T-helper 2 cell treated with Interferon-gamma antibody and Interleukin-4, amounts not matched to agents 5 μg/mL and 100 μg/mL, for 36 hours (primary cell): ENCODE measurements at regions not wholly inside any gene's neighbourhood (a gene's known extent, or its start where the extent isn't known, plus 50 kb on each side); places are given as distances from the start of the nearest gene placed in this dataset.

ENCODE experiments used
- DNase-seq: peaks from one replicate; pipeline ENCODE4 v3.0.0; 2021; ENCODE audit warnings: low spot score
- H3K27ac Mint-ChIP-seq: one replicate; pipeline ENCODE4 v1.8.0; 2021; ENCODE audit warnings: mild to moderate bottlenecking, mixed read lengths
- H3K27me3 Mint-ChIP-seq: one replicate; pipeline ENCODE4 v1.8.0; 2021; ENCODE audit warnings: low read depth, mixed read lengths
- H3K36me3 Mint-ChIP-seq: one replicate; pipeline ENCODE4 v1.8.0; 2021; ENCODE audit warnings: low read depth, mixed read lengths
- H3K4me1 Mint-ChIP-seq: one replicate; pipeline ENCODE4 v1.8.0; 2021; ENCODE audit warnings: low read depth, mixed read lengths
- H3K4me3 Mint-ChIP-seq: one replicate; pipeline ENCODE4 v1.8.0; 2022; ENCODE audit warnings: mild to moderate bottlenecking, moderate library complexity, mixed read lengths
- H3K9me3 Mint-ChIP-seq: one replicate; pipeline ENCODE4 v1.8.0; 2021; ENCODE audit warnings: mixed read lengths

DNA sequence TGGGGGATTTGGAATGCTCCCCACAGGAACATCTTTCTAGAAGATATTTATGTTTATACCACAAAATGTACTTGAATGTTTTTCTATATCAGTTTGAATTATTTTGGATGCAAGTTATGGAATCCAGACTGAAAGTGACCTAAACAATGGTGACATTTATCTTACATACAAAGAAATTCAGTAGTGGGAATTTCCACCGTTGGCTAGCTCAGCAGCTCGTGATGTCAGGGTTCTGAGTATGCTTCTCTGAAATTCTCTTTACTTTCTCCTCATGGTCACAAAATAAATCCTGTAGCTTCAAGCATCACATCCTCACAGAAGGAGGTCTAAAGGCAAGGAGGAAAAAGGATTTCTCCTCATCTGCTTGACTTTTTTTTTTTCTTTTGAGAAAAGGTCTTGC is 105.3 kb downstream of the AKAIN1 start:
- no peaks in the 10 kb centered on the region for H3K36me3 Mint-ChIP-seq
- no peaks in the 10 kb centered on the region for H3K4me1 Mint-ChIP-seq
- no peak for DNase-seq
- H3K4me3 Mint-ChIP-seq: no peak overlapping the region
- H3K27me3 Mint-ChIP-seq: no peaks in the 10 kb centered on the region
- peaks cover 12% of the 10 kb centered on the region for H3K9me3 Mint-ChIP-seq
- no peak overlapping the region for H3K27ac Mint-ChIP-seq

DNA sequence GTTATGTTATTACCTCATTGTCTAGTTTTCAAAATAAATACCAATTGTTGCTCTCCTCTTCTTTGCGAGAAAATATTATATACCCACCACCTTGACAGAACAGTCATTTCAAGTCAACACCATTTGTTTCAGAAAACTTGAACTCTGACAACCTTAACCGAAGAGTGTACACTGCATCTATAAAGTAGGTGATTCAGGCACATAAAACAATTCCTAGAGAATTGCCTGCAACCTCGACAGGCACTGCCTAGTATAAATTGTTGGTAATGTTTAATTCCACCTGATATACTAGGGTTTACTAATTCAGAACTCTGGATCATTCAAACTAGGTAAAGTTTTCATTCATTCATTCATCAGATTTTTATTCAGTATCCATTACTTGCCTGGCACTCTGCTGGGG is 121.8 kb downstream of the AKAIN1 start:
- Mint-ChIP-seq H3K9me3 (no peaks in the 10 kb centered on the region), H3K4me3 (no peak overlapping the region), H3K27me3 (no peaks in the 10 kb centered on the region), H3K36me3 (no peaks in the 10 kb centered on the region), H3K4me1 (no peaks in the 10 kb centered on the region), H3K27ac (no peak overlapping the region)
- DNase-seq: no peak

DNA sequence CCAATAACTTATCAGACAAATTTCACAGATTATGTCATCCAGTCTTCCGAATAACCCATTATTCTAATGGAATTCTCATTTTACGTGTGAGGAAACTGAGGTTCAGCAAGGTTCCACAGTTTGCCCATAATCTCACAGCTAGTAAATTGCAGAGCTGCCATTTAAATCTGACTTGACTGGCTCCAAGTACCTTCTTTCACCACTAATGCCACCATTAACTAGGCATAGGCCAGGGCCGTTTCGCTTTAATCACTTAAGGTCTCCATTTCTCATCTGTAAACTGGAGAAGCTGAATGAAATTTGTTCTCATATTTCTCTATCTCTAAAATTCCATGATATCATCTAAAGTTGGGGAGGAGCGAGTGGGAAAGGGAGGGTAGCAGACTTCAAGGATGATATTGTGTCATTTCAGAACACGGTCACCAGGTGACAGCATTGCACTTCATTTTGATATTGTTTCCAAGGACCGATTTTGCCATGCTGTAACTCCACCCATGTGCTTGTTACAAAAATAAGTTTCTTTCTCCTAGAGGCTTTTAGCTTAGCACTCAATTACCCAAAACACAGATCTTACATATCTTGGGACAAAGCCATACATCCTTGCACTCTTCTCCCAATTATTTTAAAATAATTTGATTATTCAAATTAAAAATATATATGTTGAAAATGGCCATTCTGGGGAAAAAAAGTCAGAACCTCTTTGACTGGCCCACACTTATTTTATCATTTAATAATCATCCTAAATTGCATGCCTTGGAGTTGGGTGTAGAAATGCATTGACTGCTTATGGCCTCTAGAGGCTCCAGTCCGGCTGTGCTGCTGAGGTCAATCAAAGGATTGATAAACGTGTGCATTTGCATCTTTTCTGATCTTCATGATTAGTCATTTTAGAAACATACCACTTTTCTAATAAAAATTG is 123.8 kb downstream of the AKAIN1 start:
- no peaks in the 10 kb centered on the region for H3K9me3 Mint-ChIP-seq
- no peaks in the 10 kb centered on the region for H3K27me3 Mint-ChIP-seq
- DNase-seq: no peak
- H3K4me3 Mint-ChIP-seq: no peak overlapping the region
- no peaks in the 10 kb centered on the region for H3K4me1 Mint-ChIP-seq
- no peak overlapping the region for H3K27ac Mint-ChIP-seq
- no peaks in the 10 kb centered on the region for H3K36me3 Mint-ChIP-seq

DNA sequence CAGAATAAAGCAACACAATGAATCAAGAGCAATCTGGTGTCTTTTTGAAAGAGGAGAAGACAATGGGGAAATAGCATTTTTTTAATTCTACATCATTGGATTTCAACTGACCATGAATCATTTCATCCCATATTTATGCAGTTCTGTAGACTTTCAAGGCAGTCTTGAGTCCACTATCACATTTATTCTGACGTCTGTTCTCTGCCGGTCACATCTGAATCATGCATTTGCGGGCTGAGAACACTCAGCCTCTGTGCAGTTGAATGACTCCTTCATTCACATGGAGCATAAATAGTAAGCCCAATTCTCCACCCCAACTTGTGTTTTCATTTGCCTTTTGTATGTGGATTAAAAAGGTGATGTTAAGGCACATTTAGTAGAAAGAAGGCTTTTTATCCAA is 128.2 kb downstream of the AKAIN1 start:
- no peak overlapping the region for H3K4me3 Mint-ChIP-seq
- no peak overlapping the region for H3K27ac Mint-ChIP-seq
- H3K36me3 Mint-ChIP-seq: no peaks in the 10 kb centered on the region
- H3K27me3 Mint-ChIP-seq: no peaks in the 10 kb centered on the region
- H3K9me3 Mint-ChIP-seq: no peaks in the 10 kb centered on the region
- DNase-seq: no peak
- H3K4me1 Mint-ChIP-seq: no peaks in the 10 kb centered on the region

DNA sequence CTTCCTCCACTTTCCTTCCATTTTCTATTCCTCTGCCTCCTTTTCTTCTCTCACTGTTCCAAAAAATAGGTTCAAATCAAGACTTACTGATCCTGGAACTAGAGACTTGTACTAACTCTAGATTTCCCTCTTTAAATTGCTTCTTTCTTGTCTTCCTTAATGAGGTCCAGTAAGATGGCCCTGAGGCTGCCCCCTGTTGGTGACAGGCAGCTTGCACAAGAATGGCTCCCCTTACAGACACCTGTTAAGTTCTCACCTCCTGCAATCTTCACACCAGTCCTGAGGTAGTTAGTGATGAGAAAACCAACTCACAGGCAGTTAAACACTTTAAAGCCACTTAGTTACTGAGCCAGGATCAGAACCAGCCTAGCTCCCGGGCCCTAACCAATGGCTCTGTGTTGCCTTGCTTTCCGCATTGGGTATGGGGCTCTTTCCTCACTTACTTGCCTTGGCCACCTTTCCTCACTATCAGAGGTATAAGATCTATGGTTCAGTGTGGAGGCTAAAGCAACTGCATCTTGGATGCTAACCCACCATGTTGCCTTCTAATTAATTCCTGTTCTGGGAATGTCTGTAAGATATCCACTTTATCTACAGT is 130.6 kb downstream of the AKAIN1 start:
- H3K4me3 Mint-ChIP-seq: no peak overlapping the region
- DNase-seq: no peak
- H3K27me3 Mint-ChIP-seq: no peaks in the 10 kb centered on the region
- H3K9me3 Mint-ChIP-seq: no peaks in the 10 kb centered on the region
- no peak overlapping the region for H3K27ac Mint-ChIP-seq
- no peaks in the 10 kb centered on the region for H3K36me3 Mint-ChIP-seq
- H3K4me1 Mint-ChIP-seq: no peaks in the 10 kb centered on the region

DNA sequence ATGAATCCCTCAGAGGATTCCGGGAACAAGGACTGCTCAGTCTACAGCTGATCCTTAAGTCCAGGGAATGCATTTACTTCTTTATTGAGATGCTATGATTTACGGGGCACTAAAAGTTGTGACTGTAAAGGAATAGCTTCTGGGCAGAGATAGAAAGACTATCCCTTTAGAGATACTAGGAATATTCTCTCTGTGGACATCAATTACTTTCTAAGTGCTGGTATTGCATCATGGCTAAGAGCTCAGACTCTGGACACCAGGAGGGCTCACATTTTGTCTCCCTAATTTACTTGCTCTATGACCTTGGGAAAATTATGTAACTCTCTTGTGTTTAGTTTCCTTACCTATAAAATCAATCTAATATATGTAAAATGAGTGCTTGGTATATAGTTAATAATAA is 131.4 kb downstream of the AKAIN1 start:
- no peaks in the 10 kb centered on the region for H3K9me3 Mint-ChIP-seq
- no peak overlapping the region for H3K27ac Mint-ChIP-seq
- H3K36me3 Mint-ChIP-seq: no peaks in the 10 kb centered on the region
- H3K4me3 Mint-ChIP-seq: no peak overlapping the region
- H3K27me3 Mint-ChIP-seq: no peaks in the 10 kb centered on the region
- no peak for DNase-seq
- no peaks in the 10 kb centered on the region for H3K4me1 Mint-ChIP-seq

DNA sequence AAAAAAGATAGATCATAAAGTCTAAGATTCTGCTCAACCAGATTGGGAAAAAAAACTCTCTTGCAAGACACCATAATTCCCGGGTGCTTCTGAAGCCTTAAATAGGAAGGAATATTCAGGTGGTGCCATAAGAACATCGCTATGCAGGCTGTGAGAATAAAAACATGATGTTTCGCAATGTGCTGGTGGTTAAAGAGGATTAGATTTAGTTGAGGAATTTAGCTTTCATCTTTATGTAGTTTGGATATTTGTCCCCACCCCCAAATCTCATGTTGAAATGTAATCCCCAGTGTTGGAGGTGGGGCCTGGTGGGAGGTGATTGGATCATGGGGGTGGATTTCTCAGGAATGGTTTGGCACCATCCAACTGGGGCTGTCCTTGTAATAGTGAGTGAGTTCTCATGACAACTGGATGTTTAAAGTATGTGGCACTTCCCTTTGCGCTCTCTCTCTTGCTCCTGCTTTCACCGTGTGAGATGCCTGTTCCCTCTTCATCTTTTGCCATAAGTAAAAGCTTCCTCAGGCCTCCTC is 132.2 kb downstream of the AKAIN1 start:
- no peak overlapping the region for H3K27ac Mint-ChIP-seq
- no peaks in the 10 kb centered on the region for H3K4me1 Mint-ChIP-seq
- DNase-seq: no peak
- no peaks in the 10 kb centered on the region for H3K36me3 Mint-ChIP-seq
- no peak overlapping the region for H3K4me3 Mint-ChIP-seq
- no peaks in the 10 kb centered on the region for H3K27me3 Mint-ChIP-seq
- no peaks in the 10 kb centered on the region for H3K9me3 Mint-ChIP-seq

DNA sequence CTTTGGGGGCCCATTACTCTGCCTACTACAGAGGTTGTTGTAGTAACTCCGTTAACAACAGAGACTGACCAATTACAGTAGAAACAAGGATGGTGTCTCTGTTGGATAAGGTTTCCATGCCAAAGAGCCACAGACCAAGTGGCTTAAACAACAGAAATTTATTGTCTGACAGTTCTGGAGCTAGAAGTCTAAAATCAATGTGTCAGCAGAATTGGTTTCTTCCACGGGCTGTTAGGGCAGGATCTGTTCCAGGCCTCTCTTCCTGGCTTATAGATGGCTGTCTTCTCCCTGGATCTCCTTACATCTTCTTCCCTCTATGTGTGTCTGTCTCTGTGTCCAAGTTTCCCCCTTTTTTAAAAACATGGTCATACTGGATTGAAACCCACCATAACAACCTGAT is 135.3 kb downstream of the AKAIN1 start:
- no peaks in the 10 kb centered on the region for H3K36me3 Mint-ChIP-seq

DNA sequence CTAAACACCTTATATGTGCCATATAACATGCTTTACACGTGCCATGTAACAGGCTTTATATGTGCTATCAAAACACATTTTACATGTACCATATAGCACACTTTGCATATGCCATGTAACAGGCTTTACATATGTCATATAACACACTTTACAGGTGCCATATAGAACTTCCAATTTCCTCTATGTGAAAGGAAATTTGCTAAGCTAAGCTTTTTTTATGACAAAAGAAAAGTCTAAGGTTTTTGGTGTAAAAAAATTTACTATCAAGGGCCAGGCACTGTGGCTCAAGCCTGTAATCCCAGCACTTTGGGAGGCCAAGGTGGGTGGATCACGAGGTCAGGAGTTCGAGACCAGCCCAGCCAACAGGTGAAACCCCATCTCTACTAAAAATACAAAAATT is 136.5 kb downstream of the AKAIN1 start:
- no peak overlapping the region for H3K4me3 Mint-ChIP-seq
- H3K9me3 Mint-ChIP-seq: no peaks in the 10 kb centered on the region
- H3K36me3 Mint-ChIP-seq: no peaks in the 10 kb centered on the region
- H3K27ac Mint-ChIP-seq: no peak overlapping the region
- DNase-seq: no peak
- H3K27me3 Mint-ChIP-seq: no peaks in the 10 kb centered on the region
- peaks cover 12% of the 10 kb centered on the region for H3K4me1 Mint-ChIP-seq

More for the DNA sequence above, 135.3 kb downstream of the AKAIN1 start:
- Mint-ChIP-seq H3K4me3 (no peak overlapping the region), H3K4me1 (peaks cover 12% of the 10 kb centered on the region), H3K27ac (no peak overlapping the region), H3K27me3 (no peaks in the 10 kb centered on the region), H3K9me3 (no peaks in the 10 kb centered on the region)
- DNase-seq: no peak

DNA sequence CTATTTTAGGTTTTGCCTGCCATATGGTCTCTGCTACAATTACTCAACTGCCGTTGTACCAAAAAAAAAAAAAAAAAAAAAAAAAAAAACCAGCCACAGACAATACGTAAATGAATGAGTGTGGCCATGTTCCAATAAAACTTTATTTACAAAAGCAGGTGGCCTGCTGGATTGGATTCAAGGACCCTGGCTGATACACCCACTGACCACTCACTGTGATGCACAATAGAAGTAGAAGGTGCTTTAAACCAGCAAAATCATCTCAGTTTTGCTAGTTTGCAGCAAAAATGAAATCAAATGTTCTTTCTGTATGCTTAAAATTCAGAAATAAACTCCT is 137.4 kb downstream of the AKAIN1 start:
- Mint-ChIP-seq H3K4me1 (peaks cover 12% of the 10 kb centered on the region), H3K27ac (no peak overlapping the region), H3K36me3 (no peaks in the 10 kb centered on the region), H3K9me3 (no peaks in the 10 kb centered on the region), H3K27me3 (no peaks in the 10 kb centered on the region), H3K4me3 (no peak overlapping the region)
- DNase-seq: no peak

DNA sequence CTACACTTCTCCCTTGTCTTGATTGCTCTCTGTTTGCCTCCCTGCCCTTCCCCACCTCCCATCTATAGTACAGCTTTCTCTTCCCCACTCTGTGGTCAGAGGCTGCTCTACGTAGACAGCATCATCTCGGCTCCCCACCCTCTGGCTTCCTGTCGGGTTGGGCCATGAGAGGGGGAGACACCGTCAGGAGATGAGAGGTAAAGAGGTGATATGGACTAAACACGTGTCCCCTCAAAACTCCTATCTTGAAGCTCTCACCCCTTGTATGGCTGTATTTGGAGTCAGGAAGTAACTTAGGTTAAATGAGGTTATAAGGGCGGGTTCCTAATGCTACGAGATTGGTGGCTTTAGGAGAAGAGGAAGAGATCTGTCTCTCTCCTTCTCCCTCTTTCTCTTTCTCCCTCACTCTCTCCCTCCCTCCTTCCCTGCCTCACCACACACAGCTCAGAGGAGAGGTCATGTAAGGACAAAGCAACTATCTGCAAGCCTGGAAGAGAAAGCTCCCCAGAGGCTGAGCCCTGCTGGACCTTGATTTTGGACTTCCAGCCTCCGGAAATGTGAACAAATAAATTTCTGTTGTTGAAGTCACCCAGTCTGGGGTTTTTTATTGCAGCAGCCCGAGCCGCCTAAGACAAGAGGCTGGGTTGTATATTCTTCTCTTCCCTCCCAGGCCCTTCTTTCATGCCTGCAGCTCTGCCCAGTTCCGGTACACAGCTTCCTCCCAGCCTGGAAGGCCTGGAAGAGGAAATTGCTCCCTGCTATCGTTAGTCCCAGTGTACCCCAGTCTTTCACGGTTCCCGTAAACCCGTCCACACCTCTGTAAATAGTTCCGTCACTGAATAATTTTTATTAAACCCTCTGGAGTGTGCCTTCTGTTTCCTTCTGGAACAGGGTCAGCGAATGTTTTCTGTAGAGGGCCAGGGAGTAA is 138.0 kb downstream of the AKAIN1 start:
- Mint-ChIP-seq H3K4me1 (peaks cover 12% of the 10 kb centered on the region), H3K4me3 (peak overlapping the region; percentile 32), H3K27me3 (no peaks in the 10 kb centered on the region), H3K27ac (peak overlapping the region; percentile 60), H3K36me3 (no peaks in the 10 kb centered on the region), H3K9me3 (no peaks in the 10 kb centered on the region)
- peak; percentile 8 for DNase-seq

DNA sequence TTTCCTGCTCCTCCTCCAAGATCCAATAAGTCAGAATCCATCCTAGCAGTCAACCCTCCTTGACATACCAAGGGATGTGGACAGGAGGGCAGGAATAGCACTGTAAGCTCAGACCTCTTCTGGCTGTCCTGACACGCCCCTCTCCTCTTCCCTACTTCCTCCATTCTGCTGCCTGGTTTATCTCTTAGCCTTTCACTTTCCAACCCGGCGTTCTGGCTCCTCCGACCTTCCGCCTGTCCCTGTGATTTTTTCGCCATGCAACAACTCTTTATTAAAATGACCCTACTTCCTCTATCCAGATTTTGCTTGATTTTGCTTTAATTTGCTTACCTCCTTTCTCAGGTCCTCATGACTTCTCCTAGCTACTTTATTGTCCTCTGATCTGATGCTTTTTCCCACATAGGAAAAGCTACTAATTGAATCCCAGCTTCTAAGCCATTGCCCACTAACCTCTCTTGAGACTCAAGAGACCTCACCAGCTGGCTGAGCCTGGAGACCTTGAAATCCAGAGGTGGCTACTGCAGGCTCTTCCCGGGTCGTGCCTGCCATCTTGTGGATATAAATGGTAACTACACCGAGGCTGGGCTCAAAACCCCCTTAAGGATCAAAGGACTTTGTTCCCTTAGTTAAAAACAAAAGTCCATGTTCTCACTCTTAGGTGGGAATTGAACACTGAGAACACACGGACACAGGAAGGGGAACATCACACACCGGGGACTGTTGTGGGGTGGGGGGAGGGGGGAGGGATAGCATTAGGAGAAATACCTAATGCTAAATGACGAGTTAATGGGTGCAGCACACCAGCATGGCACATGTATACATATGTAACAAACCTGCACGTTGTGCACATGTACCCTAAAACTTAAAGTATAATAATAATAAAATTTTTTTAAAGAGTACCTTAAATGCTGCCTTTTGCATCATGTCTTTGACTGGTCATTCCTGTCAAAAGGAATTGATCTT is 139.4 kb downstream of the AKAIN1 start:
- Mint-ChIP-seq H3K4me3 (no peak overlapping the region), H3K27me3 (no peaks in the 10 kb centered on the region), H3K36me3 (no peaks in the 10 kb centered on the region), H3K4me1 (peaks cover 12% of the 10 kb centered on the region), H3K9me3 (no peaks in the 10 kb centered on the region), H3K27ac (no peak overlapping the region)
- peak; percentile 10 for DNase-seq

DNA sequence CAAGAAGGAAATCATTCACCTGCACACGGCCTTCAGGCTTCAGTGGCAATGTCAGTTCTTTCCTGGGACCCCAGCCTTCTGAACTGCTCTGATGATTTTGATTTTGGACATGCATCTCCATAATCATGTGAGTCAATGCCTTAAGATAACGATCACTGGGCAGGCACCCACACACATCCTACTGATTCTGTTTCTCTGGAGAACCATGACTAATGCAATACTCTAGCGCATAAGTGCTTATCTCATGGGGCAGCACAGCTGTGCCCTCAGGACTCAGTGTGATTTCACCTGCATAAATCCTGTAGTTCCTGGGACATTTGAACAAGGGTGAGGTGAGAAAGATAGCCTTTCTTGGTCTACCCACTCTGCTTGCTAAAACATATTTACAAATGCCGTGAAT is 144.6 kb downstream of the AKAIN1 start:
- Mint-ChIP-seq H3K4me3 (no peak overlapping the region), H3K27me3 (no peaks in the 10 kb centered on the region), H3K36me3 (no peaks in the 10 kb centered on the region), H3K27ac (no peak overlapping the region), H3K9me3 (no peaks in the 10 kb centered on the region), H3K4me1 (peaks cover 1% of the 10 kb centered on the region)
- DNase-seq: no peak
